CD14-positive monocyte (primary cell): ENCODE measurements at regions not wholly inside any gene's neighbourhood (a gene's known extent, or its start where the extent isn't known, plus 50 kb on each side); places are given as distances from the start of the nearest gene placed in this dataset.

Source experiments
- DNase-seq, 3 donors: peaks; one replicate each; pipeline ENCODE4 v3.0.0-alpha.2; 2011 to 2022
- H2AFZ ChIP-seq: 2 replicates; pipeline ENCODE4 v1.6.0; 2012; ENCODE audit warnings: mild to moderate bottlenecking, low read depth, low read length, inconsistent platforms; ENCODE audit not compliant: insufficient read depth, poor library complexity, severe bottlenecking
- H3K27ac ChIP-seq, 2 donors: 1 replicate in 1 of 2; 2 replicates in 1 of 2; pipeline ENCODE4 v1.5.1; 2012 to 2013; ENCODE audit warnings: low read length in 2 of 2, control low read depth in 1 of 2, inconsistent platforms in 1 of 2, low read depth in 1 of 2, mild to moderate bottlenecking in 1 of 2
- H3K27me3 ChIP-seq, 2 donors: one replicate each; pipeline versions ENCODE4 v1.6.0 to v1.6.1; 2011 to 2013; ENCODE audit warnings: low read length in 2 of 2; ENCODE audit not compliant: control insufficient read depth in 2 of 2, insufficient read depth in 2 of 2
- H3K36me3 ChIP-seq, 2 donors: replicated peaks in 1 of 2; 1 replicate in 1 of 2; 2 replicates in 1 of 2; pipeline versions ENCODE4 v1.5.1 to v1.6.1; 2012 to 2013; ENCODE audit warnings: low read length in 2 of 2, control low read depth in 1 of 2, inconsistent platforms in 1 of 2, mild to moderate bottlenecking in 1 of 2; ENCODE audit not compliant: insufficient read depth in 2 of 2, control insufficient read depth in 1 of 2
- H3K4me1 ChIP-seq, 2 donors: 1 replicate in 1 of 2; 2 replicates in 1 of 2; pipeline versions ENCODE4 v1.5.1 to v1.6.1; 2012 to 2013; ENCODE audit warnings: low read length in 2 of 2, control low read depth in 1 of 2, inconsistent platforms in 1 of 2, mild to moderate bottlenecking in 1 of 2, moderate library complexity in 1 of 2; ENCODE audit not compliant: insufficient read depth in 2 of 2, control insufficient read depth in 1 of 2
- H3K4me2 ChIP-seq: replicated peaks from 2 replicates; pipeline ENCODE3; 2012; ENCODE audit warnings: low read length, moderate library complexity, mild to moderate bottlenecking; ENCODE audit not compliant: poor library complexity, severe bottlenecking; ENCODE audit errors: extremely low read depth
- H3K4me3 ChIP-seq, 3 experiments: fragments of 200-600 bp in 1 of 3; sonication (generic) in 1 of 3; replicated peaks in 1 of 3; 1 replicate in 2 of 3; 2 replicates in 1 of 3; pipeline ENCODE4 v1.5.1; 2011 to 2013; ENCODE audit warnings: low read length in 3 of 3, mild to moderate bottlenecking in 3 of 3, control low read depth in 2 of 3, low read depth in 2 of 3, inconsistent platforms in 1 of 3, moderate library complexity in 1 of 3
- H3K79me2 ChIP-seq: 2 replicates; pipeline ENCODE4 v1.6.0; 2012; ENCODE audit warnings: mild to moderate bottlenecking, control low read depth, inconsistent platforms, low read length, moderate library complexity; ENCODE audit not compliant: insufficient read depth
- H3K9ac ChIP-seq: 2 replicates; pipeline ENCODE4 v1.6.0; 2017; ENCODE audit warnings: low read length, mild to moderate bottlenecking; ENCODE audit not compliant: insufficient read depth, poor library complexity, severe bottlenecking
- H3K9me3 ChIP-seq, 2 donors: replicated peaks in 1 of 2; 1 replicate in 1 of 2; 2 replicates in 1 of 2; pipeline versions ENCODE4 v1.5.1 to v1.6.1; 2012 to 2013; ENCODE audit warnings: low read length in 2 of 2, control low read depth in 1 of 2; ENCODE audit not compliant: control insufficient read depth in 1 of 2, insufficient read depth in 1 of 2
- H4K20me1 ChIP-seq: 2 replicates; pipeline ENCODE4 v1.6.0; 2012; ENCODE audit warnings: mild to moderate bottlenecking, low read length, control low read depth, moderate library complexity; ENCODE audit not compliant: insufficient read depth
- H3K27ac Mint-ChIP-seq, 7 donors: one replicate each; pipeline ENCODE4 v1.8.0; 2020; ENCODE audit warnings: mild to moderate bottlenecking in 7 of 7, mixed read lengths in 7 of 7, moderate library complexity in 6 of 7, inconsistent platforms in 2 of 7
- H3K27me3 Mint-ChIP-seq, 3 donors: one replicate each; pipeline ENCODE4 v1.8.0; 2021 to 2022; ENCODE audit warnings: low read depth in 3 of 3, mild to moderate bottlenecking in 3 of 3, mixed read lengths in 3 of 3, moderate library complexity in 3 of 3, inconsistent platforms in 1 of 3
- H3K36me3 Mint-ChIP-seq, 2 donors: one replicate each; pipeline ENCODE4 v1.8.0; 2020; ENCODE audit warnings: mixed read lengths in 2 of 2, inconsistent platforms in 1 of 2, mild to moderate bottlenecking in 1 of 2
- H3K4me1 Mint-ChIP-seq: one replicate; pipeline ENCODE4 v1.8.0; 2020; ENCODE audit warnings: mild to moderate bottlenecking, mixed read lengths
- H3K4me3 Mint-ChIP-seq, 2 donors: one replicate each; pipeline ENCODE4 v1.8.0; 2020; ENCODE audit warnings: mild to moderate bottlenecking in 2 of 2, mixed read lengths in 2 of 2, moderate library complexity in 1 of 2
- H3K9me3 Mint-ChIP-seq, 7 donors: one replicate each; pipeline ENCODE4 v1.8.0; 2020 to 2022; ENCODE audit warnings: mixed read lengths in 7 of 7, mild to moderate bottlenecking in 6 of 7, moderate library complexity in 6 of 7, inconsistent platforms in 2 of 7
- CTCF ChIP-seq: fragments of 200-600 bp; IDR thresholded peaks from one replicate; pipeline ENCODE4 v1.8.0; 2022; ENCODE audit warnings: antibody characterized with exemption, mild to moderate bottlenecking
- WGBS: methylation state at CpG from one replicate; pipeline ENCODE4 v1.1.5; 2013; ENCODE audit warnings: missing lambda C conversion rate; ENCODE audit not compliant: insufficient coverage; 5-methylcytosine and 5-hydroxymethylcytosine counted together
- intact Hi-C, 2 donors: fragments of 100-400 bp; cut with micrococcal nuclease; formaldehyde crosslinking; loops; one replicate each; pipeline versions ENCODE4 v1.15.0 to v1.15.1; 2023

- TF ChIP-seq CTCF = no peak
- Mint-ChIP-seq H3K27me3 (no peaks in the 10 kb centered on the region), H3K4me1 (no peaks in the 10 kb centered on the region), H3K9me3 (peaks cover 0 to 3% (median 0%) of the 10 kb centered on the region in 7 donors), H3K27ac (no peak overlapping the region), H3K4me3 (no peak overlapping the region), H3K36me3 (no peaks in the 10 kb centered on the region)
- H3K27ac ChIP-seq = no peak overlapping the region
- no peak overlapping the region for H2AFZ ChIP-seq
- WGBS = 51% methylated on average over 2 of the region's 3 CpGs
- H3K4me1 ChIP-seq = no peaks in the 10 kb centered on the region
- H3K4me2 ChIP-seq = no peak overlapping the region
- no peaks in the 10 kb centered on the region for H3K27me3 ChIP-seq
- H3K79me2 ChIP-seq = no peaks in the 10 kb centered on the region
- intact Hi-C loops = no loop called here
- H4K20me1 ChIP-seq = no peaks in the 10 kb centered on the region
- no peak overlapping the region for H3K9ac ChIP-seq
- H3K4me3 ChIP-seq = no peak overlapping the region
- no peaks in the 10 kb centered on the region for H3K9me3 ChIP-seq
- no peak for DNase-seq
- no peaks in the 10 kb centered on the region for H3K36me3 ChIP-seq
These were observed 91.5 kb upstream of the NREP start for GRCh38 chr5:111848476-111848875.

GRCh38 chr5:111847052-111847925 lies 90.3 kb upstream of the NREP start:
- H3K27me3 Mint-ChIP-seq = no peaks in the 10 kb centered on the region
- H3K4me1 Mint-ChIP-seq = no peaks in the 10 kb centered on the region
- no CpG with 5 or more reads among the region's 3 CpGs for WGBS
- peaks cover 0 to 7% (median 0%) of the 10 kb centered on the region in 7 donors for H3K9me3 Mint-ChIP-seq
- Histone ChIP-seq H3K9me3 (no peaks in the 10 kb centered on the region), H3K4me3 (no peak overlapping the region), H4K20me1 (no peaks in the 10 kb centered on the region), H3K79me2 (no peaks in the 10 kb centered on the region), H3K36me3 (no peaks in the 10 kb centered on the region), H3K27ac (no peak overlapping the region), H3K4me1 (no peaks in the 10 kb centered on the region), H3K9ac (no peak overlapping the region), H3K4me2 (no peak overlapping the region), H3K27me3 (no peaks in the 10 kb centered on the region), H2AFZ (no peak overlapping the region)
- H3K27ac Mint-ChIP-seq = no peak overlapping the region
- no peaks in the 10 kb centered on the region for H3K36me3 Mint-ChIP-seq
- no peak overlapping the region for H3K4me3 Mint-ChIP-seq
- intact Hi-C loops = no loop called here
- no peak for TF ChIP-seq CTCF
- no peak for DNase-seq
